Liver (tissue), 8 donors: ENCODE measurements at regions not wholly inside any gene's neighbourhood (a gene's known extent, or its start where the extent isn't known, plus 50 kb on each side); places are given as distances from the start of the nearest gene placed in this dataset.
"Not testable (repeated sequence)": the region's sequence is repeated elsewhere in the genome, so short reads cannot be mapped to it uniquely, and the experiment has no call there.

Experiments used
- DNase-seq: peaks from one replicate; pipeline ENCODE4 v3.0.0-alpha.2; 2017; ENCODE audit warnings: low spot score
- H3K27ac ChIP-seq, 2 donors: one replicate each; pipeline ENCODE4 v1.7.0; 2013; ENCODE audit warnings: inconsistent platforms in 2 of 2, low read length in 2 of 2, control low read depth in 1 of 2, low read depth in 1 of 2, mild to moderate bottlenecking in 1 of 2
- H3K27me3 ChIP-seq, 4 donors: one replicate each; pipeline versions ENCODE4 v1.6.1 to v1.7.0; 2013; ENCODE audit warnings: low read length in 3 of 4, inconsistent platforms in 1 of 4, mild to moderate bottlenecking in 1 of 4, moderate library complexity in 1 of 4; ENCODE audit not compliant: control insufficient read depth in 4 of 4, insufficient read depth in 4 of 4
- H3K36me3 ChIP-seq, 4 donors: one replicate each; pipeline versions ENCODE4 v1.6.1 to v1.7.0; 2013; ENCODE audit warnings: low read length in 3 of 4, mild to moderate bottlenecking in 3 of 4, low read depth in 1 of 4, moderate library complexity in 1 of 4; ENCODE audit not compliant: control insufficient read depth in 4 of 4, insufficient read depth in 3 of 4
- H3K4me1 ChIP-seq, 4 donors: one replicate each; pipeline versions ENCODE4 v1.6.1 to v1.7.0; 2013; ENCODE audit warnings: low read length in 3 of 4, mild to moderate bottlenecking in 3 of 4, moderate library complexity in 1 of 4; ENCODE audit not compliant: control insufficient read depth in 4 of 4, insufficient read depth in 4 of 4
- H3K4me3 ChIP-seq, 3 donors: one replicate each; pipeline versions ENCODE4 v1.6.1 to v1.7.0; 2013; ENCODE audit warnings: low read length in 3 of 3, control low read depth in 1 of 3, low read depth in 1 of 3, mild to moderate bottlenecking in 1 of 3
- H3K9ac ChIP-seq, 2 donors: one replicate each; pipeline ENCODE4 v1.7.0; 2013; ENCODE audit warnings: low read length in 2 of 2, mild to moderate bottlenecking in 2 of 2, moderate library complexity in 2 of 2, control low read depth in 1 of 2, low read depth in 1 of 2
- H3K9me3 ChIP-seq, 4 donors: one replicate each; pipeline versions ENCODE4 v1.6.1 to v1.7.0; 2013; ENCODE audit warnings: low read length in 3 of 4; ENCODE audit not compliant: control insufficient read depth in 4 of 4
- EGR1 ChIP-seq, 2 donors: IDR thresholded peaks; 2 replicates each; pipeline ENCODE4 v1.6.1; 2016 to 2018; ENCODE audit warnings: antibody characterized with exemption in 2 of 2, low read depth in 2 of 2
- GABPA ChIP-seq, 2 donors: IDR thresholded peaks in 1 of 2; conservative IDR thresholded peaks in 1 of 2; 2 replicates each; pipeline ENCODE4 v1.6.1; 2016; ENCODE audit warnings: antibody characterized with exemption in 2 of 2, mild to moderate bottlenecking in 1 of 2, moderate library complexity in 1 of 2
- JUND ChIP-seq, 2 donors: IDR thresholded peaks; 2 replicates each; pipeline ENCODE4 v1.6.1; 2016; ENCODE audit warnings: antibody characterized with exemption in 2 of 2
- NR2F2 ChIP-seq: IDR thresholded peaks from 2 replicates; pipeline ENCODE4 v1.6.1; 2016; ENCODE audit warnings: antibody characterized with exemption
- RAD21 ChIP-seq, 2 donors: IDR thresholded peaks; 2 replicates each; pipeline ENCODE4 v1.6.1; 2016; ENCODE audit warnings: antibody characterized with exemption in 2 of 2, mild to moderate bottlenecking in 2 of 2
- RXRA ChIP-seq, 2 donors: IDR thresholded peaks; 2 replicates each; pipeline ENCODE4 v1.6.1; 2017 to 2018; ENCODE audit warnings: antibody characterized with exemption in 2 of 2, mild to moderate bottlenecking in 1 of 2
- YY1 ChIP-seq: IDR thresholded peaks from 2 replicates; pipeline ENCODE4 v1.6.1; 2016; ENCODE audit warnings: antibody characterized with exemption, mild to moderate bottlenecking
- WGBS: extraction: QIAGEN DNeasy Blood & Tissue Kit; methylation state at CpG from one replicate; pipeline ENCODE4 v1.1.7; 2013; 5-methylcytosine and 5-hydroxymethylcytosine counted together
- TF ChIP-seq, protein P1 (sequence below): IDR thresholded peaks from 2 replicates; pipeline ENCODE4 v1.6.1; 2016; ENCODE audit warnings: antibody characterized with exemption
- TF ChIP-seq, protein P2 (sequence below): fragments of 150-350 bp; IDR thresholded peaks from 2 replicates; pipeline ENCODE4 v1.5.1; 2017; ENCODE audit warnings: improper control_type of control experiment, low read depth, low read length; ENCODE audit not compliant: missing input control
- TF ChIP-seq, protein P3 (sequence below): IDR thresholded peaks from 2 replicates; pipeline ENCODE4 v1.6.1; 2016; ENCODE audit warnings: antibody characterized with exemption, mild to moderate bottlenecking
- TF ChIP-seq, protein P4 (sequence below): IDR thresholded peaks from 2 replicates; pipeline ENCODE4 v1.6.1; 2016; ENCODE audit warnings: antibody characterized with exemption
- donor health status: healthy.
- donor health status: healthy.
- donor health status: healthy.
- donor health status: healthy.
- donor health status: healthy.

DNA sequence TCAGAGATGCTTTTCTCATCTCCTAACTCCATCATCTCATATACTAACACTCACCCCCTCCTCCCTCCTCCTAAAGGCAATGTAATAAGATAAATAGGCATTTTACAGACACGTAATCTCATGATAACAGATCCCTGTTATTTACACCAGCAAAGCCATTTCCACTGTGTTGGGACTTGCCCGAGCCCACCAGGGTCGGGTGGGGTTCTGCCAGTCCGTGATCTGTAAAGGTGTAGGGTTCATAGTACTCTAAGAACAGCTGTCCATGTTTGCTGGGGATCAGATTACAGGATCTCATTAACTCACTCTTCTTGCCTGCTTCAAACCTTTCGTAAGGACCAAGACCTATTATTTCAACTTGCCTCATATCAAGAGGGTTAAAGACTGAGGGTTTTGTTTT lies 172.4 kb downstream of the FZD1 start:
- Histone ChIP-seq H3K9ac (no peak overlapping the region), H3K27ac (no peak overlapping the region), H3K27me3 (no peaks in the 10 kb centered on the region), H3K4me1 (no peaks in the 10 kb centered on the region), H3K4me3 (no peak overlapping the region), H3K9me3 (peaks cover 0 to 4% (median 0%) of the 10 kb centered on the region in 4 donors), H3K36me3 (no peaks in the 10 kb centered on the region)
- WGBS, result 37% methylated on average over 5 of the region's 5 CpGs
- no peak for TF ChIP-seq RAD21 (IDR thresholded peaks at IDR 0.05)
- no peak for TF ChIP-seq RXRA (IDR thresholded peaks at IDR 0.05)
- TF ChIP-seq, protein P1, sequence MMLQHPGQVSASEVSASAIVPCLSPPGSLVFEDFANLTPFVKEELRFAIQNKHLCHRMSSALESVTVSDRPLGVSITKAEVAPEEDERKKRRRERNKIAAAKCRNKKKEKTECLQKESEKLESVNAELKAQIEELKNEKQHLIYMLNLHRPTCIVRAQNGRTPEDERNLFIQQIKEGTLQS, result no peak
- no peak for TF ChIP-seq GABPA (IDR thresholded peaks at IDR 0.05 in 1 of 2, conservative IDR thresholded peaks at IDR 0.05 in 1 of 2)
- TF ChIP-seq EGR1 (IDR thresholded peaks at IDR 0.05; ENCODE audit: low read depth in 2 of 2), result no peak
- no peak for TF ChIP-seq NR2F2
- TF ChIP-seq, protein P2, sequence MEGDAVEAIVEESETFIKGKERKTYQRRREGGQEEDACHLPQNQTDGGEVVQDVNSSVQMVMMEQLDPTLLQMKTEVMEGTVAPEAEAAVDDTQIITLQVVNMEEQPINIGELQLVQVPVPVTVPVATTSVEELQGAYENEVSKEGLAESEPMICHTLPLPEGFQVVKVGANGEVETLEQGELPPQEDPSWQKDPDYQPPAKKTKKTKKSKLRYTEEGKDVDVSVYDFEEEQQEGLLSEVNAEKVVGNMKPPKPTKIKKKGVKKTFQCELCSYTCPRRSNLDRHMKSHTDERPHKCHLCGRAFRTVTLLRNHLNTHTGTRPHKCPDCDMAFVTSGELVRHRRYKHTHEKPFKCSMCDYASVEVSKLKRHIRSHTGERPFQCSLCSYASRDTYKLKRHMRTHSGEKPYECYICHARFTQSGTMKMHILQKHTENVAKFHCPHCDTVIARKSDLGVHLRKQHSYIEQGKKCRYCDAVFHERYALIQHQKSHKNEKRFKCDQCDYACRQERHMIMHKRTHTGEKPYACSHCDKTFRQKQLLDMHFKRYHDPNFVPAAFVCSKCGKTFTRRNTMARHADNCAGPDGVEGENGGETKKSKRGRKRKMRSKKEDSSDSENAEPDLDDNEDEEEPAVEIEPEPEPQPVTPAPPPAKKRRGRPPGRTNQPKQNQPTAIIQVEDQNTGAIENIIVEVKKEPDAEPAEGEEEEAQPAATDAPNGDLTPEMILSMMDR, result no peak
- no peak for TF ChIP-seq JUND (IDR thresholded peaks at IDR 0.05)
- no peak for DNase-seq

DNA sequence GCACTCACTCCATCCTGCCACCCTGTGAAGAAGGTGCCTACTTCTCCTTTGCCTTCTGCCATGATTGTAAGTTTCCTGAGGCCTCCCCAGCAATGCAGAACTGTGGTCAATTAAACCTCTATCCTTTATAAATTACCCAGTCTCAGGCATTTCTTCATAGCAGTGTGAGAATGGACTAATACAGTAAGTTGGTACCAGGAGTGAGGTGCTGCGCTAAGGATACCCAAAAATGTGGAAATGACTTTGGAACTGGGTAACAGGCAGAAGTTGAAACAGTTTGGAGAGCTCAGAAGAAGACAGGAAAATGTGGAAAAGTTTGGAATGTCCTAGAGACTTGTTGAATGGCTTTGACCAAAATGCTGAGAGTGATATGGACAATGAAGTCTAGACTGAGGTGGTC lies 176.0 kb downstream of the FZD1 start:
- DNase-seq, H3K27me3 ChIP-seq, H3K27ac ChIP-seq, H3K4me3 ChIP-seq, H3K36me3 ChIP-seq, H3K4me1 ChIP-seq, H3K9me3 ChIP-seq, H3K9ac ChIP-seq: not testable (repeated sequence)
- WGBS, result 91% methylated on average over 1 of the region's 1 CpG

DNA sequence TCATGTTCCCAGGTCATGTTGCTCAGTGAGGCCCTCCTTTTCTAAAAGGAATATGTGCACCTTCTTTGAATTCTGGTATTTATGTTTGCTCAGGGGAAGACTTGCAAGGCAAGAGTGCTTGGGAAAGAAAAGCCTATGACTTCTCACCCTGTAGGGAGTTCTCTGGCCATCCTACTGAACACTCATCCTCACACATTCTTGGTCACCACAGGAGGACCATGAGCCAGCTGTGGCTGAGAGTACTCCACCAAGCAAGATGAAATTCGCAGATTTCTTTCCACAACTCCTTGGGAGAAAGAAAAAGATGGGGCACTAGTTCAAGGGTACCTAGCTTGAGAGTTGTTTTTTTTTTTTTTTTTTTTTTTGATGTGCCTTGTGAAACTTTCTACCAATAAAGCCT lies 179.6 kb downstream of the FZD1 start:
- no peak for TF ChIP-seq YY1
- no peak for TF ChIP-seq GABPA (IDR thresholded peaks at IDR 0.05 in 1 of 2, conservative IDR thresholded peaks at IDR 0.05 in 1 of 2)
- TF ChIP-seq, protein P3, sequence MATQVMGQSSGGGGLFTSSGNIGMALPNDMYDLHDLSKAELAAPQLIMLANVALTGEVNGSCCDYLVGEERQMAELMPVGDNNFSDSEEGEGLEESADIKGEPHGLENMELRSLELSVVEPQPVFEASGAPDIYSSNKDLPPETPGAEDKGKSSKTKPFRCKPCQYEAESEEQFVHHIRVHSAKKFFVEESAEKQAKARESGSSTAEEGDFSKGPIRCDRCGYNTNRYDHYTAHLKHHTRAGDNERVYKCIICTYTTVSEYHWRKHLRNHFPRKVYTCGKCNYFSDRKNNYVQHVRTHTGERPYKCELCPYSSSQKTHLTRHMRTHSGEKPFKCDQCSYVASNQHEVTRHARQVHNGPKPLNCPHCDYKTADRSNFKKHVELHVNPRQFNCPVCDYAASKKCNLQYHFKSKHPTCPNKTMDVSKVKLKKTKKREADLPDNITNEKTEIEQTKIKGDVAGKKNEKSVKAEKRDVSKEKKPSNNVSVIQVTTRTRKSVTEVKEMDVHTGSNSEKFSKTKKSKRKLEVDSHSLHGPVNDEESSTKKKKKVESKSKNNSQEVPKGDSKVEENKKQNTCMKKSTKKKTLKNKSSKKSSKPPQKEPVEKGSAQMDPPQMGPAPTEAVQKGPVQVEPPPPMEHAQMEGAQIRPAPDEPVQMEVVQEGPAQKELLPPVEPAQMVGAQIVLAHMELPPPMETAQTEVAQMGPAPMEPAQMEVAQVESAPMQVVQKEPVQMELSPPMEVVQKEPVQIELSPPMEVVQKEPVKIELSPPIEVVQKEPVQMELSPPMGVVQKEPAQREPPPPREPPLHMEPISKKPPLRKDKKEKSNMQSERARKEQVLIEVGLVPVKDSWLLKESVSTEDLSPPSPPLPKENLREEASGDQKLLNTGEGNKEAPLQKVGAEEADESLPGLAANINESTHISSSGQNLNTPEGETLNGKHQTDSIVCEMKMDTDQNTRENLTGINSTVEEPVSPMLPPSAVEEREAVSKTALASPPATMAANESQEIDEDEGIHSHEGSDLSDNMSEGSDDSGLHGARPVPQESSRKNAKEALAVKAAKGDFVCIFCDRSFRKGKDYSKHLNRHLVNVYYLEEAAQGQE, result no peak
- no peak for TF ChIP-seq EGR1 (IDR thresholded peaks at IDR 0.05; ENCODE audit: low read depth in 2 of 2)
- TF ChIP-seq, protein P4, sequence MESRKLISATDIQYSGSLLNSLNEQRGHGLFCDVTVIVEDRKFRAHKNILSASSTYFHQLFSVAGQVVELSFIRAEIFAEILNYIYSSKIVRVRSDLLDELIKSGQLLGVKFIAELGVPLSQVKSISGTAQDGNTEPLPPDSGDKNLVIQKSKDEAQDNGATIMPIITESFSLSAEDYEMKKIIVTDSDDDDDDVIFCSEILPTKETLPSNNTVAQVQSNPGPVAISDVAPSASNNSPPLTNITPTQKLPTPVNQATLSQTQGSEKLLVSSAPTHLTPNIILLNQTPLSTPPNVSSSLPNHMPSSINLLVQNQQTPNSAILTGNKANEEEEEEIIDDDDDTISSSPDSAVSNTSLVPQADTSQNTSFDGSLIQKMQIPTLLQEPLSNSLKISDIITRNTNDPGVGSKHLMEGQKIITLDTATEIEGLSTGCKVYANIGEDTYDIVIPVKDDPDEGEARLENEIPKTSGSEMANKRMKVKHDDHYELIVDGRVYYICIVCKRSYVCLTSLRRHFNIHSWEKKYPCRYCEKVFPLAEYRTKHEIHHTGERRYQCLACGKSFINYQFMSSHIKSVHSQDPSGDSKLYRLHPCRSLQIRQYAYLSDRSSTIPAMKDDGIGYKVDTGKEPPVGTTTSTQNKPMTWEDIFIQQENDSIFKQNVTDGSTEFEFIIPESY, result no peak
- TF ChIP-seq, protein P1, result no peak
- Histone ChIP-seq H3K4me1 (no peaks in the 10 kb centered on the region), H3K27me3 (no peaks in the 10 kb centered on the region), H3K27ac (no peak overlapping the region), H3K9ac (no peak overlapping the region), H3K36me3 (no peaks in the 10 kb centered on the region), H3K9me3 (no peaks in the 10 kb centered on the region), H3K4me3 (no peak overlapping the region)
- WGBS, result 75% methylated on average over 1 of the region's 1 CpG
- no peak for DNase-seq
